HG03039 (cell line): ENCODE measurements at regions not wholly inside any gene's neighbourhood (a gene's known extent, or its start where the extent isn't known, plus 50 kb on each side); places are given as distances from the start of the nearest gene placed in this dataset.
A peak's percentile ranks its signal among the peaks of the same experiment; 100 is the strongest.
"Not testable (repeated sequence)": the region's sequence is repeated elsewhere in the genome, so short reads cannot be mapped to it uniquely, and the experiment has no call there.

ENCODE experiments used
- ATAC-seq: cut with Tn5 transposase; IDR thresholded peaks from one replicate; pipeline ENCODE4 v1.9.1; 2021; ENCODE audit warnings: mild to moderate bottlenecking, moderate library complexity; ENCODE audit not compliant: unreplicated experiment

DNA sequence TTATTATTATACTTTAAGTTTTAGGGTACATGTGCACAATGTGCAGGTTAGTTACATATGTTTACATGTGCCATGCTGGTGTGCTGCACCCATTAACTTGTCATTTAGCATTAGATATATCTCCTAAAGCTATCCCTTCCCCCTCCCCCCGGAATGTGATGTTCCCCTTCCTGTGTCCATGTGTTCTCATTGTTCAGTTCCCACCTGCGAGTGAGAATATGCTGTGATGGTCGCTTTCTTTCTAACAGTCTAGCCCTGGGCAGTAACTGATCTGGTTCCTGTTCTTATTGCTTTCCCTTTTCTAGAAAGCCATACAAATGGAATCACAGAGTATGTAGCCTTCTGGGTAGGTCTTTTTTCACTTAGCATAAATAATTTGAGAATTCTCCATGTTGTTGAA lies 311.1 kb upstream of the CNTNAP2 start:
- not testable (repeated sequence) for ATAC-seq

DNA sequence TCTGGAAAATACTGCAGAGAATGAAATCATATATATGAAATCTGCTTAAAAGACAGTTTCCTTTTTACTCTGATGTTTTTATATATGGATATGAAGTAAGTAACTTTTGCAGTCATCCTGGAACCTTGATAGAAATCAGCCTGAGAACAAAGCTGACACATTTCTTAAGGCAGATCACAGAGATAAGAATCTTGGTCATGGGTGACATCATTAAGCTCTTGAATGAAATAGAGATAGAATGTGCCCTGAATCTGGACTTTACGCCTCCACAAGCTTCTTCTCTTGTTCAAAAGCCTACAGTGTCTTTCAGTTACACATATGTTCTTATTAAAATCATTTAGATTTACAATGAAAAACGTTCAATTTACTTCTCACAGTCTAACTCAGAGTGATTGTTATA lies 319.1 kb upstream of the CNTNAP2 start:
- ATAC-seq = no peak

- ATAC-seq = no peak
Observed at GRCh38 chr7:145795132-145795531, 321.5 kb upstream of the CNTNAP2 start.

GRCh38 chr7:145784809-145785780 lies 331.5 kb upstream of the CNTNAP2 start:
- ATAC-seq = no peak

GRCh38 chr7:145781388-145781787 lies 335.2 kb upstream of the CNTNAP2 start:
- not testable (repeated sequence) for ATAC-seq

- no peak for ATAC-seq
Observed at GRCh38 chr7:145779140-145779539, 337.5 kb upstream of the CNTNAP2 start.

DNA sequence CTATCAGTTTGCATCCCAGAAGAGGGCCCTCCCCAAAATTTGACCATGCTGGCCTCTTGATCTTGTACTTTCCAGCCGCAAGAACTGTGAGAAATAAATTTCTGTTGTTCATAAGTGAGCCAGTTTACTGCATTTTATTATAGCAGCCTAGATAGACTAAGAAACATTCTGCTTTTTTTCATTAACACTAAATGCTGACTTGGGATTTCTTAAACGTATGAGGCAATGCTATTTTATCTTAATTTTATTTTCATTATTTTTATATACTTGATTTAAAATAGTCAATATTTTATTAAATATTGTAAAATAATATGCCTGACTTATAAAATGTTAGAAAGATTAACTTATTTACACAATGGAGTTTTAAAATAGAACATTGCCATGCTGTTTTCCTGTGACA lies 341.8 kb upstream of the CNTNAP2 start:
- no peak for ATAC-seq

DNA sequence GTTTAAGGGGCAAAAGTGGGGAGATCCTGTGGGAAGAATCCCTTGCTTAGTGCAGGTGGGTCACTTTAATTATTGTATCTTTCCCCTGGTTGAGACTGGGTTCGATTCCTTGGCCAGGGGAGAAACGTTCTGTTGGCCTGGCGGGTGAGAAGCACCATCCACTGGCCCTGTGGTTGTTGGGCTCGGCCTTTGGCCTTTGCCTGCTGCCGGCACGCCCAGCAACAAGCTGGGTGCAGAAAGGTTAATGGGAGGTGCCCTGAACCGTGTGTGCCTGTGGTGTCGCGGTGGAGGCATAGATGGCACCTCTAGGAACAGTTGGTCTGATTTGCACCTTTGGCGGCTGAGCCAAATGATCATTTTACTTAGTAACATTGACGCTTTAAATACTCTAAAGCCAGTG lies 363.6 kb upstream of the CNTNAP2 start:
- no peak for ATAC-seq

DNA sequence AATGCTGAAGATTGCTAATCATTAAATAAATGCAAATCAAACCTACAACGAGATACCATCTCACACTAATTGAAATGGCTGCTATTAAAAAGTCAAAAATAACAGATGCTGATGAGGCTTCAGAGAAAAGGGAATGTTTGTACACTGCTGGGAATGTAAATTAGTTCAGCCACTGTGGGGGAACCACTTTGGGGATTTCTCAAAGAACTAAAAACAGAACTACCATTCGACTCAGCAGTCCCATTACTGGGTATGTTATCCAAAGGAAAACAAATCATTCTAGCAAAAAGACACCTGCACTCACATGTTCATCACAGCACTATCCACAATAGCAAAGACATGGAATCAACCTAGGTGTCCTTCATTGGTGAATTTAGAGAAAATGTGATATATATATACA lies 379.0 kb upstream of the CNTNAP2 start:
- peak; percentile 52 for ATAC-seq

DNA sequence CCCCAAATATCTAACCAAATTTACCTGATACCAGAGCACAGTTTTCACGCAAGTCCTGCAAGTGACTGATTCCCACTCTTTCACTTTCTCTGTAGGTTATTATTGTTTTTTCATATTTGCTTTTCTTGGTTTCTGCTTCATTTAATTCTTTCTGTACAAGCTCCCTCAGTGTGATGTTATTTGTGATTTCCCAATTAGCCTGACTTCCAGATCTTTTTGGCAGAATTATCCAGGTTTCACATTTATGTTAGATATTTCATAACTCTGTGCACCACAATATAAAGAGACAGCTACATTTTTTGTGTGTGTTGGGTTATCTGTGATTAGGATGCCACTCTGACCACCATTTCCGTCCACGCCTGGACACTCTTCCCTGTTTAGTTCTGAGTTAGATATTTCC lies 381.5 kb upstream of the CNTNAP2 start:
- ATAC-seq = no peak

DNA sequence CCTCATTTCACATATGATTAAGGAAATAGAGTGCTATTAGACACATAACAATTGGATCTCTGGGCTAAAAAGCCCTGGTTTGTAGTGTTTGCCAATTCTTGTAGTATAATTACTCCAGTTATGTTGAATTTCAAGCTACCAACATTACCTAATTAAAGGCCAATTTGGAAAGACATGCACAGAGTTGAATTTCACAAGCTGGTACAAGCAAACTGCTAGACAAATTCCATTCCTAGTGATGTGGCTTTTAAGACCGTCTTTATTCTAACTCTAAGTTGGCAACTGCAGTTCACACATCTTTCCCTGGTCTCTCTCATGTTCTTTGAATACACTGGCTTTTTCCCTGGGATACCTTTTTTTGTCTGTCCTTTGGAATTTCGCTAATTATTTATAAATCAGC lies 384.1 kb upstream of the CNTNAP2 start:
- ATAC-seq = no peak

- no peak for ATAC-seq
Observed at GRCh38 chr7:145729691-145730090, 386.9 kb upstream of the CNTNAP2 start.

DNA sequence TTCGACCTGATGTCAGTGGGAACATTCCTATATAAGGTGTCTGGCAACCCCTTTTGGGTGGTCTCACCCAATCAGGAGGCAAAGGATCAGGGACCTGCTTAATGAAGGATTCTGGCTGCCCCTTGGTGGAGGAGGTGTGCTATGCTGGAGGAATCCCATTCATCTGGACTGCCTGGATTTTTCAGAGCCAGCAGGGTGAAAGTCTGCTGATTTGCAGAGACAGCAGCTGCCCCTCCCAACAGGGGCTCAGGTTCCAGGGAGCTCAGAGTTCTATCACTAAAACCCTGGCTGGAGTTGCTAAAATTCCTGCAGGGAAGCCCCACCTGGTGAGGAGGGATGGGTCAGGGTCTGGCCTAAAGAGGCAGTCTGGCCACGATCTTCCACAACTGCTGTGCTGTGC lies 398.5 kb upstream of the CNTNAP2 start:
- ATAC-seq = no peak

- ATAC-seq = no peak
Observed at GRCh38 chr7:145700488-145700887, 416.1 kb upstream of the CNTNAP2 start.

GRCh38 chr7:145698526-145699262 lies 417.9 kb upstream of the CNTNAP2 start:
- ATAC-seq = no peak

GRCh38 chr7:145697412-145698107 lies 419.0 kb upstream of the CNTNAP2 start:
- not testable (repeated sequence) for ATAC-seq

DNA sequence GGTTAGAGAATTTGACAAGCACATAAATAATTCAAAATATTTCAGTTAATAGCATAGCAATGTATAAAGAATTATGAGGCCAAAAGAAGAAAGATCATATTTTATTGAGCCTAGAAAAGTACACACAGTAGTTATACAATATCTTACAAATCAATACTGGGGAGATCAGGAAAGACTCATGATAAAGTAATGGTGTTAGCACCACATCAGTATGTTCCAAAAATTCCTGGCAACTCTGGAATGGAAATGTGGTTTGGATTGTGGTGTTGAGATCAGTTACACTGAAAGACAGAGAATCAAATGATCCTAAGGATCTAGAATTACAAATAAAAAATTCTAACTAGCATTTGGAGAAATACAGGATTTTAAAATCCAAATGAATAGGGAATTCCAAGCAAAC lies 420.5 kb upstream of the CNTNAP2 start:
- ATAC-seq = no peak

DNA sequence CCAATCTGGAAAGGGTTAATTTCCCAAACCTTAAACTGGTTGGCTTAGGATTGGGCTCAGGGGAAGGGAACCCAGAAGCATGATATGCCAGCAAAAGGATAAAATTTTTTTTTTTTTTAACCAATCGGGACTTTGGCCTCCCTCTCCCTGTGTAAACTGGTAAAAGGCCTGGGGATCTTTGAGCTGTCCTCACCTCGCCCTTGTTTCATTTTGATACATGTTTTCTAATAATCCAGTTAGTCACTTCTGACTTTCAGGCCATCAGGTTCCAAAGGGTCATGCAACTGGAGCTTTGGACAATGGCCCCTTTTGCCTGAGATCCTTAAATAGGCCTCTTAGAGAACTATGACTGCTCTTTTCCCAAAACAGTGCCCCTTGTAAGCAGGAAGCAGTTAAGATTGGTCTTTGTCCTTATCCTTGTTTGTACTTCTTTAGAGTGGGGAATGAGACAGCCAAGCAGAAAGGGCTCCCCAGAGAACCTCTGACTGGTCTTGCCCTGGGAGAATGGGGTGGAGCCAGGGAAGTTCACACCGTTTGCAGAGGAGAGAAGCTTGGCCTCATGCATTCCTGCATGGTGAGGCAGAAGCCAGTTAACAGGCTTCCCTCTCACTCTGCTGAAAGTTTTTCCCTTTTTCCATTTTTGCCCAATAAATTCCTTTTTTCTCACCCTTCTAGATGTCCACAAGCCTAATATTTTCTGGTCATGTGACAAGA lies 424.2 kb upstream of the CNTNAP2 start:
- no peak for ATAC-seq

GRCh38 chr7:145691377-145691914 lies 425.2 kb upstream of the CNTNAP2 start:
- no peak for ATAC-seq

GRCh38 chr7:145681646-145682045 lies 435.0 kb upstream of the CNTNAP2 start:
- ATAC-seq = no peak
